Adrenal gland (tissue), 9 donors: ENCODE measurements at regions not wholly inside any gene's neighbourhood (a gene's known extent, or its start where the extent isn't known, plus 50 kb on each side); places are given as distances from the start of the nearest gene placed in this dataset.
"Not testable (repeated sequence)": the region's sequence is repeated elsewhere in the genome, so short reads cannot be mapped to it uniquely, and the experiment has no call there.

Experiments used
- DNase-seq, 7 donors: peaks; one replicate each; pipeline ENCODE4 v3.0.0-alpha.2; 2019 to 2020
- H3K27ac ChIP-seq, 5 donors: fragments of 200-600 bp; sonication (generic) in 4 of 5; 1 replicate in 3 of 5; 2 replicates in 2 of 5; pipeline versions ENCODE4 v1.5.1 to v1.8.0; 2016 to 2020; ENCODE audit warnings: mild to moderate bottlenecking in 1 of 5
- H3K27me3 ChIP-seq: fragments of 200-600 bp; 2 replicates; pipeline ENCODE4 v1.8.0; 2021
- H3K36me3 ChIP-seq, 2 donors: fragments of 200-600 bp; replicated peaks in 1 of 2; 1 replicate in 1 of 2; 2 replicates in 1 of 2; pipeline versions ENCODE4 v1.5.1 to v1.8.0; 2018 to 2022
- H3K4me1 ChIP-seq, 2 donors: fragments of 200-600 bp; replicated peaks in 1 of 2; 1 replicate in 1 of 2; 2 replicates in 1 of 2; pipeline versions ENCODE4 v1.5.1 to v1.8.0; 2018 to 2021
- H3K4me3 ChIP-seq, 4 donors: fragments of 200-600 bp; sonication (generic) in 3 of 4; one replicate each; pipeline ENCODE4 v1.5.1; 2016 to 2018
- H3K9me3 ChIP-seq, 3 donors: fragments of 200-600 bp; sonication (generic) in 1 of 3; replicated peaks in 1 of 3; 1 replicate in 2 of 3; 2 replicates in 1 of 3; pipeline versions ENCODE4 v1.5.1 to v1.8.0; 2016 to 2021
- POLR2A ChIP-seq, 2 donors: fragments of 450-650 bp; IDR thresholded peaks; one replicate each; pipeline ENCODE4 v1.6.1; 2017; ENCODE audit warnings: antibody characterized with exemption in 2 of 2, mild to moderate bottlenecking in 2 of 2, moderate library complexity in 1 of 2
- WGBS, 4 donors: extraction: QIAGEN DNeasy Blood & Tissue Kit in 2 of 4; methylation state at CpG; one replicate each; pipeline versions ENCODE4 v1.1.5 to v1.1.7; 2013 to 2017; 5-methylcytosine and 5-hydroxymethylcytosine counted together
- intact Hi-C, 2 donors: fragments of 100-400 bp; cut with DNase I; formaldehyde crosslinking; loops; one replicate each; pipeline versions ENCODE4 v1.14.1 to v1.15.0; 2022 to 2023
- TF ChIP-seq, protein P1 (sequence below), 6 experiments: fragments of 450-650 bp in 4 of 6; fragments of 200-600 bp in 2 of 6; sonication (generic) in 1 of 6; IDR thresholded peaks; 1 replicate in 5 of 6; 2 replicates in 1 of 6; pipeline versions ENCODE4 v1.5.1 to v1.8.0; 2016 to 2021; ENCODE audit warnings: antibody characterized with exemption in 6 of 6, mild to moderate bottlenecking in 2 of 6, moderate library complexity in 1 of 6
- donor health status: healthy with polysubstance abuse.
- donor health status: Bipolar disorder and iron deficiency.
- donor health status: DM: yes; HTN: yes; CAD: no.
- donor health status: DM: no; HTN: no; CAD: no.
- donor health status: DM: no; HTN: no; CAD: no.

DNA sequence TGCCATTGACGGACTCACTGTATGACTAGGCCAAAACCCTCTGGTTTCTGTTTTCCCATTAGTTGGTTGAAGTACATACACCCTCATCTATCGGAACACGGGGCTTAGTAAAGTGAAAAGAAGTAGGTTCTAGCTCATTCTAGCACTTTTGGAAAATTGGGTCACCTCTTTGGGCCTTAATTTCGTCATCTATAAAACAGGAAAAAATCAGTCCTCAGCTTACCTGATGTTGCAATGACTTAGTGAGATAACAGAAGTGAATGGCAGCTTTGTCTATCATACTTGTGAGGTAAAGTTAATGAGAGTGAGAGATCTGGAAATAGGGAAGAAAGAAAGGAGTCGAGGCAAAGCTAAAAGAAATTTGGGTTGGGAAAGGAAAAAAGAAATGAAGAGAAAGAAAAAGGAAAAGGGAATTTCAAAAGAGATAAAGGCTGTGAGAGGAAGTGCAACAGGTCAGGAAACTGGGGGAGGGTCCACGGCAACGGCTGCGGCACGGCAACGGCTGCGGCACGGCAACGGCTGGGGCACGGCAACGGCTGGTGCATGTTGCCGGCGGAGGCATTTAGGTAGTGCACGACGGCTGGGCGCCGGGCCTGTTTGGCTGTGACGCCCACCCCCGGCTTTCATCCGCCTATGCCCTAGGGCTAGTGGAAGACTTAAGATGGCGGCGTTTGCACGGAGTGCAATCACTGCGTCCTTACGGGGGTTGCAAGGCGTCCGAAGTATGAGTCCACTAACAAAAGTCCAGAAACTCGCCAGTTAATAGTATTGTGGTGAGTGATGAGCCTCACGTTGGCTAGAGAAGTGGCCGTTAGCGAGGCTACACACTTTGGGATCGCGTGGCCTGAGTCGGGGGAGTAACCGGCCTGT lies 91.4 kb upstream of the XIST start:
- H3K4me1 ChIP-seq = peaks cover 3 to 28% of the 10 kb centered on the region in 2 donors
- H3K9me3 ChIP-seq = no peaks in the 10 kb centered on the region
- no peaks in the 10 kb centered on the region for H3K27me3 ChIP-seq
- peak overlapping the region; percentile 72 to 91 (median 76) for H3K27ac ChIP-seq
- intact Hi-C loops = no loop called here
- peak overlapping the region; percentile 42 to 85 (median 58) for H3K4me3 ChIP-seq
- TF ChIP-seq POLR2A (IDR thresholded peaks at IDR 0.05) = peak in 1 of 2 donors; percentile 77
- TF ChIP-seq, protein P1, sequence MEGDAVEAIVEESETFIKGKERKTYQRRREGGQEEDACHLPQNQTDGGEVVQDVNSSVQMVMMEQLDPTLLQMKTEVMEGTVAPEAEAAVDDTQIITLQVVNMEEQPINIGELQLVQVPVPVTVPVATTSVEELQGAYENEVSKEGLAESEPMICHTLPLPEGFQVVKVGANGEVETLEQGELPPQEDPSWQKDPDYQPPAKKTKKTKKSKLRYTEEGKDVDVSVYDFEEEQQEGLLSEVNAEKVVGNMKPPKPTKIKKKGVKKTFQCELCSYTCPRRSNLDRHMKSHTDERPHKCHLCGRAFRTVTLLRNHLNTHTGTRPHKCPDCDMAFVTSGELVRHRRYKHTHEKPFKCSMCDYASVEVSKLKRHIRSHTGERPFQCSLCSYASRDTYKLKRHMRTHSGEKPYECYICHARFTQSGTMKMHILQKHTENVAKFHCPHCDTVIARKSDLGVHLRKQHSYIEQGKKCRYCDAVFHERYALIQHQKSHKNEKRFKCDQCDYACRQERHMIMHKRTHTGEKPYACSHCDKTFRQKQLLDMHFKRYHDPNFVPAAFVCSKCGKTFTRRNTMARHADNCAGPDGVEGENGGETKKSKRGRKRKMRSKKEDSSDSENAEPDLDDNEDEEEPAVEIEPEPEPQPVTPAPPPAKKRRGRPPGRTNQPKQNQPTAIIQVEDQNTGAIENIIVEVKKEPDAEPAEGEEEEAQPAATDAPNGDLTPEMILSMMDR (IDR thresholded peaks at IDR 0.05) = no peak
- DNase-seq = peak; percentile 89 to 95 (median 92)
- WGBS, 4 donors = 5 to 8% (median 6%) methylated on average over 24 to 39 of the region's 39 CpGs
- H3K36me3 ChIP-seq = peaks cover 0 to 8% of the 10 kb centered on the region in 2 donors

DNA sequence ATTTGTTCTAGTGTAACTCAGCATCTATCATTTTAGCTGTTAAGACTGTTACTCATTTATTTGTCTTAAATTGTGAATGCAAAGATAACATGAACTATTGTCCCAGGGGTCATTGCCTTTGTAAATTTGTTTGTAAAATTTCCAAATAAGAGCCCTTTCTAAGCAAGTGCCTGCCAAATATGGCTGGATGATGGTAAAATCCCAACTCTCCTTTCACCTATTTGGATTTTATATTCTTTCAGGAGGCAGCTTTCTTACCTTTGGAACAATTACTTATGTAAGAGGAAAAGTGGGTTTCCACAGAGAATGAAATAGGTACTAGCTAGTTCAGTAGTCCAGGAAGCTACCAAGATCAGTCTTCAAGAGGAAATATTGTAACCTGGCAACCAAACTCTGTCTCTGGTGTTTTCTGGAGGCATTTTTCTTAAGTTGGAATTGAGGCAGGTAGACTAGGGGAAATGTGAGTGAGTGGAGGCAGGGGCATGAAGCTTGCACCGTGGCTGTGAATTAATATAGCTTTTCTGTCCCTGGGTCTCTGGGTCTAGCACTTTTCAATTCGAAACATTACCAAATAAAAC lies 88.5 kb upstream of the XIST start:
- Histone ChIP-seq H3K9me3 (no peaks in the 10 kb centered on the region), H3K36me3 (no peaks in the 10 kb centered on the region), H3K27ac (no peak overlapping the region), H3K27me3 (no peaks in the 10 kb centered on the region), H3K4me3 (no peak overlapping the region), H3K4me1 (peaks cover 3 to 18% of the 10 kb centered on the region in 2 donors)
- intact Hi-C loops = no loop called here
- 73 to 87% (median 84%) methylated on average over 2 of the region's 2 CpGs for WGBS, 4 donors
- TF ChIP-seq, protein P1 (IDR thresholded peaks at IDR 0.05) = no peak
- no peak for TF ChIP-seq POLR2A (IDR thresholded peaks at IDR 0.05)
- no peak for DNase-seq

DNA sequence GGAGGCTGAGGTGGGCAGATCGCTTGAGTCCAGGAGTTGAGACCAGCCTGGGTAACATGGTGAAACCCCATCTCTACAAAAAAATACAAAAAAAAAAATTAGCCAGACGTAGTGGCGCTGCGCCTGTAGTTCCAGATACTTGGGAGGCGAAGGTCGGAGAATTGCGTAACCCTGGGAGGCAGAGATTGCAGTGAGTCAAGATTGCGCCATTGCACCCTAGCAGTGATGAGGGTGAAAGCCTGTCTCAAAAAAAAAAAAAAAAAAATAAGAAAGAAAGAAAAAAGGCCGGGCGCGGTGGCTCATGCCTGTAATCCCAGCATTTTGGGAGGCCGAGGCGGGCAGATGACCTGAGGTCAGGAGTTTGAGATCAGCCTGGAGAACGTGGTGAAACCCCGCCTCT lies 85.3 kb upstream of the XIST start:
- peak; percentile 34 to 82 (median 73) for DNase-seq
- H3K27ac ChIP-seq, intact Hi-C loops, H3K27me3 ChIP-seq, H3K36me3 ChIP-seq, H3K9me3 ChIP-seq, H3K4me1 ChIP-seq, H3K4me3 ChIP-seq: not testable (repeated sequence)
- 71 to 85% (median 72%) methylated on average over 13 to 15 of the region's 15 CpGs for WGBS, 4 donors

DNA sequence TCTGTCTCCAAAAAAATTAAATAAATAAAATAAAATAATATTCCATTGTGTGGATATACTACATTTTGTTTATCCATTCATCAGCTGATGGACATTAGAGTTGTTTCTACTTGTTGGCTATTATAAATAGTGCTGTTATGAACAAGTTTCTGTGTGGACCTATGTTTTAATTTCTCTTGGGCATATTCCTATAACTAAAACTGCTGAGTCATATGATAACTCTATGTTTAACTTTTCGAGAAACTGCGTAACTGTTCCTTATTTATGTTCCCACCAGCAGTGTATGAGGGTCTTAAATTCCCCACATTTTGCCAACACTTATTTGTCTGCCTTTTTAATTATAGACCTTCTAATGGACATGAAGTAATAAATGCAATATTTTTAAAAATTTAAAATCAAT lies 80.0 kb upstream of the XIST start:
- H3K27me3 ChIP-seq = no peaks in the 10 kb centered on the region
- H3K27ac ChIP-seq = no peak overlapping the region
- TF ChIP-seq POLR2A (IDR thresholded peaks at IDR 0.05) = no peak
- TF ChIP-seq, protein P1 (IDR thresholded peaks at IDR 0.05) = no peak
- H3K9me3 ChIP-seq = no peaks in the 10 kb centered on the region
- 74 to 93% (median 79%) methylated on average over 2 of the region's 2 CpGs for WGBS, 4 donors
- intact Hi-C loops = no loop called here
- no peak for DNase-seq
- H3K36me3 ChIP-seq = no peaks in the 10 kb centered on the region
- no peaks in the 10 kb centered on the region for H3K4me1 ChIP-seq
- no peak overlapping the region for H3K4me3 ChIP-seq
